B cell (primary cell): ENCODE measurements at regions not wholly inside any gene's neighbourhood (a gene's known extent, or its start where the extent isn't known, plus 50 kb on each side); places are given as distances from the start of the nearest gene placed in this dataset.

Source experiments
- ATAC-seq: fragments of 200-7000 bp; cut with Tn5 transposase; one replicate; pipeline ENCODE4 v1.10.0; 2021; ENCODE audit warnings: low read depth, mild to moderate bottlenecking, moderate number of reproducible peaks, moderate library complexity
- CTCF ChIA-PET: fragments of 350-600 bp; sonication (Branson Sonifier 250); formaldehyde crosslinking; loops from one replicate; lab custom pipeline; 2021; ENCODE audit warnings: antibody characterized with exemption, inconsistent platforms; lab: Charles Lee
- POLR2A ChIA-PET: fragments of 350-600 bp; sonication (Branson Sonifier 250); formaldehyde crosslinking; loops from one replicate; lab custom pipeline; 2021; ENCODE audit warnings: antibody characterized with exemption; lab: Charles Lee
- DNase-seq: peaks from one replicate; pipeline ENCODE4 v3.0.0; 2013
- H2AFZ ChIP-seq: 2 replicates; pipeline ENCODE4 v1.6.1; 2012; ENCODE audit warnings: mild to moderate bottlenecking, low read depth, low read length; ENCODE audit not compliant: insufficient read depth, poor library complexity, severe bottlenecking
- H3K27ac ChIP-seq, 2 donors: 1 replicate in 1 of 2; 2 replicates in 1 of 2; pipeline ENCODE4 v1.5.1; 2012 to 2013; ENCODE audit warnings: low read length in 2 of 2, mild to moderate bottlenecking in 2 of 2, moderate library complexity in 1 of 2
- H3K27me3 ChIP-seq, 4 experiments: fragments of 200-600 bp in 1 of 4; sonication (generic) in 1 of 4; replicated peaks in 1 of 4; 1 replicate in 2 of 4; 2 replicates in 2 of 4; pipeline versions ENCODE4 v1.6.1 to v1.7.0; 2013 to 2016; ENCODE audit warnings: low read length in 3 of 4, mild to moderate bottlenecking in 2 of 4, mixed read lengths in 1 of 4, moderate library complexity in 1 of 4; ENCODE audit not compliant: insufficient read depth in 4 of 4, control insufficient read depth in 3 of 4; ENCODE audit errors: control extremely low read depth in 1 of 4
- H3K36me3 ChIP-seq, 2 experiments: replicated peaks in 1 of 2; 1 replicate in 1 of 2; 2 replicates in 1 of 2; pipeline versions ENCODE4 v1.6.1 to v1.7.1; 2013; ENCODE audit warnings: low read length in 1 of 2; ENCODE audit not compliant: insufficient read depth in 2 of 2, control insufficient read depth in 1 of 2; ENCODE audit errors: control extremely low read depth in 1 of 2, extremely low read depth in 1 of 2
- H3K4me1 ChIP-seq, 2 donors: fragments of 200-600 bp in 1 of 2; sonication (generic) in 1 of 2; 1 replicate in 1 of 2; 2 replicates in 1 of 2; pipeline versions ENCODE4 v1.5.1 to v1.6.1; 2013 to 2017; ENCODE audit warnings: low read length in 2 of 2; ENCODE audit not compliant: control insufficient read depth in 2 of 2, insufficient read depth in 2 of 2
- H3K4me2 ChIP-seq: replicated peaks from 2 replicates; pipeline ENCODE3; 2012; ENCODE audit warnings: mild to moderate bottlenecking, low read depth, low read length; ENCODE audit not compliant: poor library complexity, severe bottlenecking
- H3K4me3 ChIP-seq, 5 experiments: fragments of 200-600 bp in 1 of 5; sonication (generic) in 1 of 5; 1 replicate in 3 of 5; 2 replicates in 2 of 5; pipeline versions ENCODE4 v1.5.1 to v1.7.0; 2011 to 2016; ENCODE audit warnings: low read length in 4 of 5, mild to moderate bottlenecking in 4 of 5, low read depth in 2 of 5, control low read depth in 1 of 5, moderate library complexity in 1 of 5; ENCODE audit not compliant: insufficient read depth in 1 of 5; ENCODE audit errors: control extremely low read depth in 1 of 5, extremely low read depth in 1 of 5
- H3K79me2 ChIP-seq: fragments of 200-600 bp; sonication (generic); one replicate; pipeline ENCODE4 v1.6.0; 2016; ENCODE audit warnings: low read length; ENCODE audit not compliant: control insufficient read depth, insufficient read depth
- H3K9ac ChIP-seq: fragments of 200-600 bp; sonication (generic); 2 replicates; pipeline ENCODE4 v1.6.1; 2017; ENCODE audit warnings: mild to moderate bottlenecking, low read length, moderate library complexity
- H3K9me3 ChIP-seq, 3 donors: one replicate each; pipeline versions ENCODE4 v1.6.1 to v1.7.1; 2013; ENCODE audit warnings: low read length in 2 of 3; ENCODE audit not compliant: control insufficient read depth in 2 of 3, insufficient read depth in 1 of 3; ENCODE audit errors: control extremely low read depth in 1 of 3
- H4K20me1 ChIP-seq: 2 replicates; pipeline ENCODE4 v1.6.0; 2012; ENCODE audit warnings: mild to moderate bottlenecking, low read length; ENCODE audit not compliant: insufficient read depth, control insufficient read depth, poor library complexity, severe bottlenecking
- H3K27ac Mint-ChIP-seq: one replicate; pipeline ENCODE4 v1.8.0; 2021; ENCODE audit warnings: mixed read lengths
- H3K27me3 Mint-ChIP-seq: one replicate; pipeline ENCODE4 v1.8.0; 2021; ENCODE audit warnings: mixed read lengths
- H3K4me1 Mint-ChIP-seq: one replicate; pipeline ENCODE4 v1.8.0; 2021; ENCODE audit warnings: mixed read lengths
- H3K4me3 Mint-ChIP-seq: one replicate; pipeline ENCODE4 v1.8.0; 2021; ENCODE audit warnings: mixed read lengths
- H3K9me3 Mint-ChIP-seq: one replicate; pipeline ENCODE4 v1.8.0; 2022; ENCODE audit warnings: mixed read lengths; ENCODE audit not compliant: insufficient read depth
- EZH2 ChIP-seq: IDR thresholded peaks from 2 replicates; pipeline ENCODE4 v1.6.1; 2012; ENCODE audit warnings: borderline replicate concordance, low read depth, mild to moderate bottlenecking, moderate library complexity, low read length; ENCODE audit not compliant: insufficient read depth, poor library complexity, severe bottlenecking
- WGBS: methylation state at CpG from one replicate; pipeline ENCODE4 v1.1.5; 2013; ENCODE audit warnings: missing lambda C conversion rate; ENCODE audit not compliant: insufficient coverage; 5-methylcytosine and 5-hydroxymethylcytosine counted together
- intact Hi-C: fragments of 100-400 bp; cut with micrococcal nuclease; formaldehyde crosslinking; loops from one replicate; pipeline ENCODE4 v1.10.0; 2022
- TF ChIP-seq, protein P1 (sequence below): fragments of 200-600 bp; IDR thresholded peaks from one replicate; pipeline ENCODE4 v1.8.0; 2022; ENCODE audit warnings: antibody characterized with exemption, mild to moderate bottlenecking

DNA sequence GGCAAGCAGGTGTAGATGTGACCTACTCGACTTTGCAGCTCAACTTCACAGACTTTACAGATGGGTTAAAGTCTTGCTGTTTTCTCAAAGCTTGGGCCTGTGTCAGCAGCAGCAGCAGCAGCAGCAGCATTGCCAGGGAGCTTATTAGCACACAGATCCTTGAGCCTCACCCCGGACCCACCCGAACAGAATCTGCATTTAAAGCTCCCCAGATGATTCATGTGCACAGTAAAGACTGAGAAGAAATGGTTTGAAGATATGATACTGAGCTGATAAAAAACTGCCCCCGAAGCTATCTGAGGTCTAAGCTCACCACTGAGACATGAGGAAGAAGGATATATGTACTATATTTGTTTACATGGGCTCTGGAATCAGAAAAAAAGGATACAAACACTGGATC lies 231.7 kb downstream of the ARPP21 start:
- H3K4me1 ChIP-seq = no peaks in the 10 kb centered on the region
- no peak overlapping the region for H2AFZ ChIP-seq
- 91% methylated on average over 4 of the region's 4 CpGs for WGBS
- ChIA-PET POLR2A (no interaction called here), CTCF (no interaction called here)
- H4K20me1 ChIP-seq = no peaks in the 10 kb centered on the region
- no peak overlapping the region for H3K9ac ChIP-seq
- Mint-ChIP-seq H3K27me3 (no peaks in the 10 kb centered on the region), H3K9me3 (no peaks in the 10 kb centered on the region), H3K4me1 (no peaks in the 10 kb centered on the region), H3K27ac (no peak overlapping the region), H3K4me3 (no peak overlapping the region)
- ATAC-seq = no peak
- intact Hi-C loops = no loop called here
- no peaks in the 10 kb centered on the region for H3K79me2 ChIP-seq
- H3K4me2 ChIP-seq = no peak overlapping the region
- H3K27ac ChIP-seq = no peak overlapping the region
- H3K4me3 ChIP-seq = no peak overlapping the region
- no peaks in the 10 kb centered on the region for H3K36me3 ChIP-seq
- no peaks in the 10 kb centered on the region for H3K9me3 ChIP-seq
- H3K27me3 ChIP-seq = no peaks in the 10 kb centered on the region
- TF ChIP-seq EZH2 = no peak
- TF ChIP-seq, protein P1, sequence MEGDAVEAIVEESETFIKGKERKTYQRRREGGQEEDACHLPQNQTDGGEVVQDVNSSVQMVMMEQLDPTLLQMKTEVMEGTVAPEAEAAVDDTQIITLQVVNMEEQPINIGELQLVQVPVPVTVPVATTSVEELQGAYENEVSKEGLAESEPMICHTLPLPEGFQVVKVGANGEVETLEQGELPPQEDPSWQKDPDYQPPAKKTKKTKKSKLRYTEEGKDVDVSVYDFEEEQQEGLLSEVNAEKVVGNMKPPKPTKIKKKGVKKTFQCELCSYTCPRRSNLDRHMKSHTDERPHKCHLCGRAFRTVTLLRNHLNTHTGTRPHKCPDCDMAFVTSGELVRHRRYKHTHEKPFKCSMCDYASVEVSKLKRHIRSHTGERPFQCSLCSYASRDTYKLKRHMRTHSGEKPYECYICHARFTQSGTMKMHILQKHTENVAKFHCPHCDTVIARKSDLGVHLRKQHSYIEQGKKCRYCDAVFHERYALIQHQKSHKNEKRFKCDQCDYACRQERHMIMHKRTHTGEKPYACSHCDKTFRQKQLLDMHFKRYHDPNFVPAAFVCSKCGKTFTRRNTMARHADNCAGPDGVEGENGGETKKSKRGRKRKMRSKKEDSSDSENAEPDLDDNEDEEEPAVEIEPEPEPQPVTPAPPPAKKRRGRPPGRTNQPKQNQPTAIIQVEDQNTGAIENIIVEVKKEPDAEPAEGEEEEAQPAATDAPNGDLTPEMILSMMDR = no peak
- DNase-seq = no peak

DNA sequence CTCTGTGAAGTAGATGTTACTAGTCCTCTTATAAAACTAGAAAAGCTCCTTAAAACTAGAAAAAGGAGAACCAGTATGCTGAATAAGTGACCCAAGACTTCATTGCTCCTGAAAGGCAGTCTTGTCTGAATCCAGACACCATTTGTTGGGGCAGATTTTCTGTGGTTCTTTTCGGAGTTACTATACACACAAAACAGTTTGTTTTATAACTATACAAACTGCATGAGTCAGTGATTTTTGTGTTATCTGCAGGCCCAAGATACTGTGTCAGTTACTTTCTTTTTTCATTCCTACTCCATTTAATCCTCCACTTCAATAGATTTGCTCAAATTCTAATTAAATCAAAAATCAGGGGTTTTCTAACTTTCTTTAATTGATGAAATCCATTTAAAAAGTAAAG lies 244.6 kb downstream of the ARPP21 start:
- ATAC-seq = no peak
- intact Hi-C loops = no loop called here

More for the DNA sequence above, 244.6 kb downstream of the ARPP21 start:
- TF ChIP-seq, protein P1 = no peak
- no peak for TF ChIP-seq EZH2
- H3K4me2 ChIP-seq = no peak overlapping the region
- H3K9me3 ChIP-seq = peaks cover 0 to 4% (median 4%) of the 10 kb centered on the region in 3 donors
- H3K4me1 ChIP-seq = no peaks in the 10 kb centered on the region
- POLR2A ChIA-PET = no interaction called here
- Mint-ChIP-seq H3K27me3 (peaks cover 3% of the 10 kb centered on the region), H3K9me3 (peaks cover 5% of the 10 kb centered on the region), H3K4me1 (no peaks in the 10 kb centered on the region), H3K4me3 (no peak overlapping the region), H3K27ac (no peak overlapping the region)
- H3K4me3 ChIP-seq = no peak overlapping the region
- H3K36me3 ChIP-seq = no peaks in the 10 kb centered on the region
- no peak overlapping the region for H3K27ac ChIP-seq
- WGBS = no CpG with 5 or more reads among the region's 1 CpG
- no peaks in the 10 kb centered on the region for H3K79me2 ChIP-seq
- CTCF ChIA-PET = interaction anchor here (1.1 kb wide), 1 partner anchor 25 kb away, joined by 4 read pairs; no protein-coding TSS in a partner anchor
- H2AFZ ChIP-seq = no peak overlapping the region
- H3K9ac ChIP-seq = no peak overlapping the region
- no peaks in the 10 kb centered on the region for H4K20me1 ChIP-seq
- no peaks in the 10 kb centered on the region for H3K27me3 ChIP-seq
- DNase-seq = no peak
